Osteocyte (in vitro differentiated cells): ENCODE measurements at regions not wholly inside any gene's neighbourhood (a gene's known extent, or its start where the extent isn't known, plus 50 kb on each side); places are given as distances from the start of the nearest gene placed in this dataset.

Source experiments
- DNase-seq: peaks from one replicate; pipeline ENCODE4 v3.0.0; 2021; ENCODE audit warnings: mixed read lengths; ENCODE audit not compliant: unreplicated experiment; ENCODE audit errors: extremely low spot score
- H3K27ac Mint-ChIP-seq: one replicate; pipeline ENCODE4 v1.8.0; 2021; ENCODE audit warnings: mild to moderate bottlenecking, mixed read lengths; ENCODE audit not compliant: unreplicated experiment
- H3K27me3 Mint-ChIP-seq: one replicate; pipeline ENCODE4 v1.8.0; 2021; ENCODE audit warnings: mixed read lengths; ENCODE audit not compliant: unreplicated experiment
- H3K36me3 Mint-ChIP-seq: one replicate; pipeline ENCODE4 v1.8.0; 2021; ENCODE audit warnings: mixed read lengths; ENCODE audit not compliant: unreplicated experiment
- H3K4me1 Mint-ChIP-seq: one replicate; pipeline ENCODE4 v1.8.0; 2021; ENCODE audit warnings: mixed read lengths; ENCODE audit not compliant: unreplicated experiment
- H3K4me3 Mint-ChIP-seq: one replicate; pipeline ENCODE4 v1.8.0; 2021; ENCODE audit warnings: mild to moderate bottlenecking, moderate library complexity, mixed read lengths; ENCODE audit not compliant: unreplicated experiment
- H3K9me3 Mint-ChIP-seq: one replicate; pipeline ENCODE4 v1.8.0; 2021; ENCODE audit warnings: mixed read lengths; ENCODE audit not compliant: unreplicated experiment
- TF ChIP-seq, protein P1 (sequence below): fragments of 200-600 bp; sonication (generic); IDR thresholded peaks from 2 replicates; pipeline ENCODE4 v1.5.0; 2021; ENCODE audit warnings: antibody characterized with exemption, mild to moderate bottlenecking, moderate library complexity

DNA sequence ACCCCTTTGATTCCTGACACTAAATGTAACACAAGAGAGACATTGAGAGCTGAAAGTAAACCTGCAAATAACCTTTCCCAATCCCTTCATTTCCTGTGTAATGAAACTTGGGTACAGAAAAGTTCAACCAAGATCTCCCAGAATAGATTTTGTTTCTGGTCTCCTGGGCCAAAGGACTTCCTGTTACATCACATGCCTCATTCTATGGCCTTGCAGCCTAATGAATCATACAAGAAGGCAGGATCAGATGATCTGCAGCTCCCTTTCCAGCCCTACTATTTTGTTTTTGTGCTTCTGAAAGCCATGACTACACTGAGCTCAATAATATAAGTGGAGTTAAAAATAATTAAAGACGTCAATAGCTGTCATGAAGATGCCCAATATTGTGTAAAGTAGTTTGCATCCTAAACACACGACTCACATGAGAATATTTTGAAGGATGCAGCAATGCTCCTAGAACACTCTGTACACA is 73.4 kb upstream of the NOX3 start:
- no peaks in the 10 kb centered on the region for H3K27me3 Mint-ChIP-seq
- H3K4me1 Mint-ChIP-seq = peaks cover 18% of the 10 kb centered on the region
- H3K9me3 Mint-ChIP-seq = peaks cover 7% of the 10 kb centered on the region
- no peak overlapping the region for H3K4me3 Mint-ChIP-seq
- no peak for DNase-seq
- H3K27ac Mint-ChIP-seq = peak overlapping the region; percentile 73
- H3K36me3 Mint-ChIP-seq = peaks cover 3% of the 10 kb centered on the region
- TF ChIP-seq, protein P1, sequence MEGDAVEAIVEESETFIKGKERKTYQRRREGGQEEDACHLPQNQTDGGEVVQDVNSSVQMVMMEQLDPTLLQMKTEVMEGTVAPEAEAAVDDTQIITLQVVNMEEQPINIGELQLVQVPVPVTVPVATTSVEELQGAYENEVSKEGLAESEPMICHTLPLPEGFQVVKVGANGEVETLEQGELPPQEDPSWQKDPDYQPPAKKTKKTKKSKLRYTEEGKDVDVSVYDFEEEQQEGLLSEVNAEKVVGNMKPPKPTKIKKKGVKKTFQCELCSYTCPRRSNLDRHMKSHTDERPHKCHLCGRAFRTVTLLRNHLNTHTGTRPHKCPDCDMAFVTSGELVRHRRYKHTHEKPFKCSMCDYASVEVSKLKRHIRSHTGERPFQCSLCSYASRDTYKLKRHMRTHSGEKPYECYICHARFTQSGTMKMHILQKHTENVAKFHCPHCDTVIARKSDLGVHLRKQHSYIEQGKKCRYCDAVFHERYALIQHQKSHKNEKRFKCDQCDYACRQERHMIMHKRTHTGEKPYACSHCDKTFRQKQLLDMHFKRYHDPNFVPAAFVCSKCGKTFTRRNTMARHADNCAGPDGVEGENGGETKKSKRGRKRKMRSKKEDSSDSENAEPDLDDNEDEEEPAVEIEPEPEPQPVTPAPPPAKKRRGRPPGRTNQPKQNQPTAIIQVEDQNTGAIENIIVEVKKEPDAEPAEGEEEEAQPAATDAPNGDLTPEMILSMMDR = no peak

DNA sequence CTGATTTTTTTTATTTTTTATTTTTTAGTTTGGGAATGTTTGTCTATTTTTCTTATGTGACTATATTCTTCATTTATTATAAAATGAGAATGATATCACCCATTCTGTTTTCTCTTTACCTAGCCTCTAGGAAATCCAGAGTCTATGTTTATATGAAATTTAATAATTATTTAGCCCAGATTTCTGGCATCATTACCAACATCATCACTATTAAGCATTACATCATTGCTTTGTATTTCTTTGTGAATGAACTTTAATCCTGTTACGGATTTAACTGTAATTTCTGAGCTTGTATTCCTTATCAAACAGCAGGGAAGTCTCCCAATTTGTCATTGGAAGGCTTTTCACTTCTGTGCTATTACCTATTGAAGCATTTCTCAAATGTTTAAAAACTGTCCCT is 72.7 kb upstream of the NOX3 start:
- peaks cover 4% of the 10 kb centered on the region for H3K9me3 Mint-ChIP-seq
- TF ChIP-seq, protein P1 = no peak
- H3K36me3 Mint-ChIP-seq = peaks cover under 1% of the 10 kb centered on the region
- H3K27ac Mint-ChIP-seq = peak overlapping the region; percentile 73
- no peak overlapping the region for H3K4me3 Mint-ChIP-seq
- H3K4me1 Mint-ChIP-seq = peaks cover 23% of the 10 kb centered on the region
- no peaks in the 10 kb centered on the region for H3K27me3 Mint-ChIP-seq
- no peak for DNase-seq

DNA sequence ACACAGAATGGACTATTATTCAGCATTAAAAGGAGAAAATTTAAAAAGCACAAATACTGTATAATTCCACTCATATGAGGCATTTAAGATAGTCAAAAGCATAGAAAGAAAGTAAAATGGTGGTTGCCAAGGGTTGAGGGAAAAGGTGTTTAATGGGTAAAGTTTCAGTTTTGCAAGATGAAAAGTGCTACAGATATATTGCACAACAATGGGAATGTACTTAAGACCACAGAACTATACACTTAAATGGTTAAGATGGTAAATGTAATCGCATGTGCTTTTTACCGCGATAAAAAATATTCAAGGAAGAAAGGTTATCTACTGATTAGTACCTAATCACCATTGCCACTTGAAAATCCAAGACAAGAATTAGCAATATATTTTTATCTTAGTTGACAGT is 71.8 kb upstream of the NOX3 start:
- Mint-ChIP-seq H3K27ac (no peak overlapping the region), H3K9me3 (no peaks in the 10 kb centered on the region), H3K4me1 (peaks cover 23% of the 10 kb centered on the region), H3K36me3 (no peaks in the 10 kb centered on the region), H3K4me3 (no peak overlapping the region), H3K27me3 (no peaks in the 10 kb centered on the region)
- TF ChIP-seq, protein P1 = no peak
- DNase-seq = no peak

DNA sequence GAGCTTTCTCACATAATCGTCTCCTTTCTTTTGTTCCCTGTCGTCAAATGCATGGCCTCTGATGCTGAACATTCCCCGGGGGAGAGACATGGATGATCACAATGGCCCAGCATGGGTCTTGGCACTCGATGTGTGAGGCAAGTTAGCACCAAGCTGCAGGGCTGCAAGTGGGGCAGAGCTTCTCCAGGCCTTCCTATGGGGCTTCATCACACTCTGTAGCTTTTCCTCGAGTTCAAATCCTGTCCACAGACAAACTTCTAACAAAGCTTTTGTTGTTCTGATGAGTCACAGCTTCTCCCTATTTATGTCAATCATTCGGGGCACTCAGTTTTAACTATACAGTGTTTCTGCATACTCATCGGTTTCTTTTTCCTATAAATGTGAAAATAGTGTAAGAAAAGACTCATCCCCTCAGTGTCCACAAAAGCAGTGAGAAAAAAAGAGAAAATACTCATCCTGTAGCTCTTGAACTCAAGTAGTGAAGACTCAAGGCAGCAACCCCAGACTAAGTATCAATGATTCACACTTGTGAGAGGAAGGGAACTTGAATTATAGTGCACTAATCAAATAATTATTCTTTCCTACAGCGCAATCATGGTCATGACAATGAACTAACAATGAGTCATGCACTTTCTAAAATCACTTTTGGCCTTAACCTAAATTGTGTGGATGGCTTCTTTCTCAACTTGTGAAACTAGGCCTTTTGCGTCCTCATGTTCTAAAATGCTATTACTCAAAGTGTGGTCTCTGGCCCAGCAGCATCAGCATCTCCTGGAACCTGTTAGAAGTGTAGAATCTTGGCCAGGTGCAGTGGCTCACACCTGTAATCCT is 68.4 kb upstream of the NOX3 start:
- H3K4me3 Mint-ChIP-seq = no peak overlapping the region
- no peaks in the 10 kb centered on the region for H3K9me3 Mint-ChIP-seq
- TF ChIP-seq, protein P1 = no peak
- no peaks in the 10 kb centered on the region for H3K27me3 Mint-ChIP-seq
- no peak for DNase-seq
- H3K36me3 Mint-ChIP-seq = no peaks in the 10 kb centered on the region
- peaks cover 14% of the 10 kb centered on the region for H3K4me1 Mint-ChIP-seq
- peak overlapping the region; percentile 39 for H3K27ac Mint-ChIP-seq

DNA sequence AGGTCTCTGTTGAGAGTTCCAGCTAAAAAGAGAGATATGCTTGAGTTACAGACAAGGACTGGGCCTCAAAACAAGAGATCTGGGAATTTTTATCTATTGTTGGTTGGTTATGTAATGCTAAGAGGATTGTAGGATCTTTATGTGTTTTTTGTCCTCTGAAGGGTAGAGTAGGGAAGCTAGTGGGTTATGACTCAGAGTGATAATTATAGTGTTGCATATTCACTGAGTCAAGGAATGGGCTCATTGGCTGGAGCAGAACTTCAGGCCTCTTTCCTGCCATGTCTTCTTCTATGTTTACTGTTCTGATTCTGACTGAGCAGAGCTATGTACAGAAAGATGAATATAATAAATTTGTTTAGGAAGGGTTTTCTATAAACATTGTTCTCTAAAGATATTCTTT is 66.1 kb upstream of the NOX3 start:
- TF ChIP-seq, protein P1 = no peak
- H3K27me3 Mint-ChIP-seq = no peaks in the 10 kb centered on the region
- H3K4me3 Mint-ChIP-seq = no peak overlapping the region

More for the DNA sequence above, 66.1 kb upstream of the NOX3 start:
- no peaks in the 10 kb centered on the region for H3K9me3 Mint-ChIP-seq
- no peaks in the 10 kb centered on the region for H3K36me3 Mint-ChIP-seq
- peaks cover 10% of the 10 kb centered on the region for H3K4me1 Mint-ChIP-seq
- no peak for DNase-seq
- no peak overlapping the region for H3K27ac Mint-ChIP-seq
